ENCODE measurements at regions not wholly inside any gene's neighbourhood (a gene's known extent, or its start where the extent isn't known, plus 50 kb on each side); places are given as distances from the start of the nearest gene placed in this dataset.
A peak's percentile ranks its signal among the peaks of the same experiment; 100 is the strongest.

- no peak for DNase-seq (ENCODE audit: low read depth)
Measured at GRCh38 chr1:13922466-13923110, 222.6 kb downstream of the PRDM2 start.

- DNase-seq (ENCODE audit: low read depth) = no peak
Measured at GRCh38 chr1:13926556-13926955, 226.6 kb downstream of the PRDM2 start.

GRCh38 chr1:13927736-13928135 lies 227.7 kb downstream of the PRDM2 start:
- DNase-seq (ENCODE audit: low read depth) = no peak

GRCh38 chr1:13929313-13929712 lies 229.3 kb downstream of the PRDM2 start:
- no peak for DNase-seq (ENCODE audit: low read depth)

- peak; percentile 15 for DNase-seq (ENCODE audit: low read depth)
Measured at GRCh38 chr1:13930151-13930550, 230.2 kb downstream of the PRDM2 start.

- DNase-seq (ENCODE audit: low read depth) = no peak
Measured at GRCh38 chr1:13931226-13931625, 231.2 kb downstream of the PRDM2 start.

GRCh38 chr1:13935336-13935735 lies 235.3 kb downstream of the PRDM2 start:
- no peak for DNase-seq (ENCODE audit: low read depth)

GRCh38 chr1:13941315-13941714 lies 241.3 kb downstream of the PRDM2 start:
- no peak for DNase-seq (ENCODE audit: low read depth)

- DNase-seq (ENCODE audit: low read depth) = no peak
Measured at GRCh38 chr1:13943055-13943454, 243.1 kb downstream of the PRDM2 start.

GRCh38 chr1:13945856-13946255 lies 245.9 kb downstream of the PRDM2 start:
- DNase-seq (ENCODE audit: low read depth) = no peak

- no peak for DNase-seq (ENCODE audit: low read depth)
Measured at GRCh38 chr1:13947658-13948057, 247.7 kb downstream of the PRDM2 start.

- DNase-seq (ENCODE audit: low read depth) = no peak
Measured at GRCh38 chr1:13948396-13948795, 248.4 kb downstream of the PRDM2 start.

- no peak for DNase-seq (ENCODE audit: low read depth)
Measured at GRCh38 chr1:13948888-13949391, 249.0 kb downstream of the PRDM2 start.

GRCh38 chr1:13949546-13949945 lies 249.6 kb downstream of the PRDM2 start:
- DNase-seq (ENCODE audit: low read depth) = no peak

- no peak for DNase-seq (ENCODE audit: low read depth)
Measured at GRCh38 chr1:13950637-13951036, 250.6 kb downstream of the PRDM2 start.

GRCh38 chr1:13951793-13952751 lies 252.1 kb downstream of the PRDM2 start:
- DNase-seq (ENCODE audit: low read depth) = no peak

GRCh38 chr1:13952985-13953384 lies 253.0 kb downstream of the PRDM2 start:
- DNase-seq (ENCODE audit: low read depth) = no peak

GRCh38 chr1:13956393-13956792 lies 256.4 kb downstream of the PRDM2 start:
- no peak for DNase-seq (ENCODE audit: low read depth)

GRCh38 chr1:13960375-13960987 lies 260.5 kb downstream of the PRDM2 start:
- DNase-seq (ENCODE audit: low read depth) = peak; percentile 48

GRCh38 chr1:13964768-13965167 lies 264.8 kb downstream of the PRDM2 start:
- DNase-seq (ENCODE audit: low read depth) = no peak

GRCh38 chr1:13965770-13966398 lies 265.9 kb downstream of the PRDM2 start:
- no peak for DNase-seq (ENCODE audit: low read depth)

- DNase-seq (ENCODE audit: low read depth) = no peak
Measured at GRCh38 chr1:13967707-13968106, 267.7 kb downstream of the PRDM2 start.

Data from stimulated activated CD8-positive, alpha-beta memory T cell treated with anti-CD3 and anti-CD28 coated beads, Interleukin-4, amount 100 ng/mL, for 24 hours (primary cell).